HepG2 (cell line): ENCODE measurements at regions not wholly inside any gene's neighbourhood (a gene's known extent, or its start where the extent isn't known, plus 50 kb on each side); places are given as distances from the start of the nearest gene placed in this dataset.

Experiments used
- ATAC-seq: fragments of 200-7000 bp; cut with Tn5 transposase; 3 replicates; pipeline ENCODE4 v1.9.1; 2020; ENCODE audit warnings: mild to moderate bottlenecking, moderate library complexity
- BruUV-seq: library from RNA; stranded (reverse); fragments of 400-500 nt; replicated peaks from 2 replicates; lab custom pipeline; 2021; lab: Mats Ljungman, UMichigan
- CTCF ChIA-PET: fragments of 300-600 bp; formaldehyde crosslinking; extraction: SDS; loops from one replicate; lab custom pipeline; 2021; ENCODE audit warnings: low total read pairs, inconsistent platforms, low intra/inter-chr PET ratio; lab: Yijun Ruan, JAX
- POLR2A ChIA-PET: fragments of 350-600 bp; sonication (Branson Sonifier 250); formaldehyde crosslinking; loops from one replicate; lab custom pipeline; 2020; ENCODE audit warnings: antibody characterized with exemption, inconsistent platforms; lab: Yijun Ruan, JAX
- DNase-seq: peaks from one replicate; pipeline ENCODE4 v3.0.0-alpha.2; 2015; ENCODE audit warnings: low spot score
- FAIRE-seq: peaks from 3 replicates; lab custom pipeline; 2011; peaks lifted over from hg19 to GRCh38; lab: Jason Lieb, UNC
- H2AFZ ChIP-seq: one replicate; pipeline ENCODE4 v1.6.1; 2011; ENCODE audit warnings: low read length, inconsistent platforms
- H3K27ac ChIP-seq: fragments of 300-600 bp; 3 replicates; pipeline ENCODE4 v1.8.0; 2011; ENCODE audit warnings: mixed run types, mild to moderate bottlenecking, mixed read lengths, low read length, inconsistent platforms; ENCODE audit not compliant: insufficient read depth; ENCODE audit errors: extremely low read length
- H3K27me3 ChIP-seq, 2 experiments: fragments of 200-600 bp in 1 of 2; 2 replicates in 1 of 2; 3 replicates in 1 of 2; pipeline versions ENCODE4 v1.6.0 to v1.8.0; 2011; ENCODE audit warnings: low read length in 2 of 2, mild to moderate bottlenecking in 2 of 2, moderate library complexity in 2 of 2, inconsistent platforms in 1 of 2; ENCODE audit not compliant: insufficient read depth in 2 of 2, control insufficient read depth in 1 of 2
- H3K36me3 ChIP-seq, 2 experiments: fragments of 200-600 bp in 1 of 2; replicated peaks in 1 of 2; 2 replicates in 1 of 2; 3 replicates in 1 of 2; pipeline versions ENCODE4 v1.5.1 to v1.8.0; 2011; ENCODE audit warnings: low read length in 2 of 2, inconsistent platforms in 1 of 2; ENCODE audit not compliant: insufficient read depth in 2 of 2, control insufficient read depth in 1 of 2
- H3K4me1 ChIP-seq: 2 replicates; pipeline ENCODE4 v1.5.1; 2012; ENCODE audit warnings: low read length, inconsistent platforms; ENCODE audit not compliant: insufficient read depth
- H3K4me2 ChIP-seq: 2 replicates; pipeline ENCODE4 v1.6.0; 2011; ENCODE audit warnings: low read depth, low read length, inconsistent platforms
- H3K4me3 ChIP-seq, 3 experiments: fragments of 200-600 bp in 1 of 3; sonication (generic), shearing (Covaris generic) in 1 of 3; replicated peaks in 1 of 3; 2 replicates each; pipeline ENCODE4 v1.5.1; 2011 to 2016; ENCODE audit warnings: low read length in 3 of 3, inconsistent platforms in 2 of 3, low read depth in 2 of 3, mild to moderate bottlenecking in 2 of 3, control low read depth in 1 of 3, mixed read lengths in 1 of 3; ENCODE audit not compliant: insufficient read depth in 1 of 3
- H3K79me2 ChIP-seq: one replicate; pipeline ENCODE4 v1.6.1; 2011; ENCODE audit warnings: low read length, inconsistent platforms; ENCODE audit not compliant: insufficient read depth
- H3K9ac ChIP-seq: 2 replicates; pipeline ENCODE4 v1.6.0; 2011; ENCODE audit warnings: mild to moderate bottlenecking, low read depth, low read length, inconsistent platforms; ENCODE audit not compliant: insufficient read depth
- H3K9me3 ChIP-seq: 2 replicates; pipeline ENCODE4 v1.5.1; 2012; ENCODE audit warnings: mild to moderate bottlenecking, low read length
- H4K20me1 ChIP-seq: 2 replicates; pipeline ENCODE4 v1.6.0; 2011; ENCODE audit warnings: inconsistent platforms, mild to moderate bottlenecking, low read length, moderate library complexity; ENCODE audit not compliant: insufficient read depth
- BRD4 ChIP-seq: sonication (generic); formaldehyde crosslinking; IDR thresholded peaks from 2 replicates; pipeline ENCODE4 v1.4.0; 2020; ENCODE audit warnings: missing genetic modification reagents
- ESRRA ChIP-seq: sonication (generic); formaldehyde crosslinking; IDR thresholded peaks from 2 replicates; pipeline ENCODE4 v1.5.1; 2020; ENCODE audit warnings: mild to moderate bottlenecking, low read depth, missing genetic modification reagents
- FOSL2 ChIP-seq: sonication (generic); formaldehyde crosslinking; IDR thresholded peaks from 2 replicates; pipeline ENCODE4 v1.4.0; 2020; ENCODE audit warnings: missing genetic modification reagents
- FOXK2 ChIP-seq: fragments of 450-650 bp; IDR thresholded peaks from 2 replicates; pipeline ENCODE4 v1.6.1; 2016
- FOXM1 ChIP-seq: sonication (generic); formaldehyde crosslinking; IDR thresholded peaks from 2 replicates; pipeline ENCODE4 v1.5.0; 2020; ENCODE audit warnings: missing genetic modification reagents
- GTF3A ChIP-seq: sonication (generic); formaldehyde crosslinking; conservative IDR thresholded peaks from 2 replicates; pipeline ENCODE4 v1.4.0; 2020; ENCODE audit warnings: mild to moderate bottlenecking, missing genetic modification reagents
- HOXD1 ChIP-seq: sonication (generic); formaldehyde crosslinking; IDR thresholded peaks from 2 replicates; pipeline ENCODE4 v1.5.0; 2020; ENCODE audit warnings: missing genetic modification reagents
- NFYB ChIP-seq: sonication (generic); formaldehyde crosslinking; IDR thresholded peaks from 2 replicates; pipeline ENCODE4 v1.4.0; 2020; ENCODE audit warnings: missing genetic modification reagents
- RAD51 ChIP-seq: fragments of 450-650 bp; IDR thresholded peaks from 2 replicates; pipeline ENCODE4 v1.6.1; 2016; ENCODE audit warnings: borderline replicate concordance
- SRSF9 ChIP-seq: fragments of 200-400 bp; formaldehyde crosslinking; IDR thresholded peaks from 2 replicates; pipeline ENCODE4 v1.6.1; 2018; ENCODE audit warnings: borderline replicate concordance, mild to moderate bottlenecking, low read depth, low read length; ENCODE audit not compliant: insufficient read depth, poor library complexity, severe bottlenecking
- ZNF629 ChIP-seq: sonication (generic); formaldehyde crosslinking; conservative IDR thresholded peaks from 2 replicates; pipeline ENCODE4 v1.5.0; 2020; ENCODE audit warnings: missing genetic modification reagents
- WGBS: methylation state at CpG from one replicate; pipeline ENCODE4 v1.1.6; 2017; ENCODE audit warnings: low lambda C conversion rate; 5-methylcytosine and 5-hydroxymethylcytosine counted together
- in situ Hi-C: cut with HindIII; loops from 2 replicates; pipeline ENCODE4 v1.10.0; 2017; ENCODE audit warnings: low pct_unique_long_range_greater_than_20kb; ENCODE audit not compliant: extremely low pct_ligation_motif_present
- intact Hi-C: fragments of 100-400 bp; cut with micrococcal nuclease; formaldehyde crosslinking; loops from one replicate; pipeline ENCODE4 v1.10.0; 2022; ENCODE audit not compliant: unreplicated experiment
- TF ChIP-seq, protein P1 (sequence below): sonication (generic); formaldehyde crosslinking; IDR thresholded peaks from 2 replicates; pipeline ENCODE4 v1.9.0; 2022; ENCODE audit warnings: low read depth, missing genetic modification reagents
- TF ChIP-seq, protein P2 (sequence below): sonication (generic); formaldehyde crosslinking; IDR thresholded peaks from 2 replicates; pipeline ENCODE4 v1.5.0; 2020; ENCODE audit warnings: missing genetic modification reagents
- TF ChIP-seq, protein P3 (sequence below): sonication (generic); formaldehyde crosslinking; IDR thresholded peaks from 2 replicates; pipeline ENCODE4 v1.8.0; 2022; ENCODE audit warnings: low read depth, missing genetic modification reagents

DNA sequence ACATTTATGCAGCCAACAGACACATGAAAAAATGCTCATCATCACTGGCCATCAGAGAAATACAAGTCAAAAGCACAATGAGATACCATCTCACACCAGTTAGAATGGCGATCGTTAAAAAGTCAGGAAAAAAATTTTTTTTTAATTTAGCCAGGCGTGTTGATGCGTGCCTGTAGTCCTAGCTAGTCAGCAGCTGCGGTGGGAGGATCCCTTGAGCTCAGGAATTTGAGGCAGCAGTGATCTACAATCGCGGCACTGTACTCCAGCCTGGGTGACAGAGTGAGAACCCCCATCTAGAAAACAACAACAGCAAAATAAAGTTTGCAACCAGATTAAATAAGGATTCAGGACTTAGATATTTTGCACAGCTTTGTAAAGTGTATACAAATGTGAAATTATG lies 65.7 kb upstream of the ALG13 start:
- no peak overlapping the region for H3K27ac ChIP-seq
- H3K4me2 ChIP-seq, result no peak overlapping the region
- no peaks in the 10 kb centered on the region for H3K9me3 ChIP-seq
- no peak for ATAC-seq
- H3K36me3 ChIP-seq, result no peaks in the 10 kb centered on the region
- intact Hi-C loops (no loop called here), in situ Hi-C loops (no loop called here)
- no peaks in the 10 kb centered on the region for H3K27me3 ChIP-seq
- H3K4me3 ChIP-seq, result no peak overlapping the region
- no TSS peak for BruUV-seq
- no peak for DNase-seq
- H4K20me1 ChIP-seq, result no peaks in the 10 kb centered on the region
- no peak for TF ChIP-seq FOSL2 (CRISPR knock-in tag)
- no peak for TF ChIP-seq SRSF9
- TF ChIP-seq ZNF629 (CRISPR knock-in tag), result no peak
- TF ChIP-seq ESRRA (CRISPR knock-in tag), result no peak
- TF ChIP-seq, protein P1, sequence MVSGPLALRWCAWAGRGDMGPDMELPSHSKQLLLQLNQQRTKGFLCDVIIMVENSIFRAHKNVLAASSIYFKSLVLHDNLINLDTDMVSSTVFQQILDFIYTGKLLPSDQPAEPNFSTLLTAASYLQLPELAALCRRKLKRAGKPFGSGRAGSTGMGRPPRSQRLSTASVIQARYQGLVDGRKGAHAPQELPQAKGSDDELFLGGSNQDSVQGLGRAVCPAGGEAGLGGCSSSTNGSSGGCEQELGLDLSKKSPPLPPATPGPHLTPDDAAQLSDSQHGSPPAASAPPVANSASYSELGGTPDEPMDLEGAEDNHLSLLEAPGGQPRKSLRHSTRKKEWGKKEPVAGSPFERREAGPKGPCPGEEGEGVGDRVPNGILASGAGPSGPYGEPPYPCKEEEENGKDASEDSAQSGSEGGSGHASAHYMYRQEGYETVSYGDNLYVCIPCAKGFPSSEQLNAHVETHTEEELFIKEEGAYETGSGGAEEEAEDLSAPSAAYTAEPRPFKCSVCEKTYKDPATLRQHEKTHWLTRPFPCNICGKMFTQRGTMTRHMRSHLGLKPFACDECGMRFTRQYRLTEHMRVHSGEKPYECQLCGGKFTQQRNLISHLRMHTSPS (CRISPR knock-in tag), result no peak
- TF ChIP-seq, protein P2, sequence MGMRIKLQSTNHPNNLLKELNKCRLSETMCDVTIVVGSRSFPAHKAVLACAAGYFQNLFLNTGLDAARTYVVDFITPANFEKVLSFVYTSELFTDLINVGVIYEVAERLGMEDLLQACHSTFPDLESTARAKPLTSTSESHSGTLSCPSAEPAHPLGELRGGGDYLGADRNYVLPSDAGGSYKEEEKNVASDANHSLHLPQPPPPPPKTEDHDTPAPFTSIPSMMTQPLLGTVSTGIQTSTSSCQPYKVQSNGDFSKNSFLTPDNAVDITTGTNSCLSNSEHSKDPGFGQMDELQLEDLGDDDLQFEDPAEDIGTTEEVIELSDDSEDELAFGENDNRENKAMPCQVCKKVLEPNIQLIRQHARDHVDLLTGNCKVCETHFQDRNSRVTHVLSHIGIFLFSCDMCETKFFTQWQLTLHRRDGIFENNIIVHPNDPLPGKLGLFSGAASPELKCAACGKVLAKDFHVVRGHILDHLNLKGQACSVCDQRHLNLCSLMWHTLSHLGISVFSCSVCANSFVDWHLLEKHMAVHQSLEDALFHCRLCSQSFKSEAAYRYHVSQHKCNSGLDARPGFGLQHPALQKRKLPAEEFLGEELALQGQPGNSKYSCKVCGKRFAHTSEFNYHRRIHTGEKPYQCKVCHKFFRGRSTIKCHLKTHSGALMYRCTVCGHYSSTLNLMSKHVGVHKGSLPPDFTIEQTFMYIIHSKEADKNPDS, result no peak
- no peak for TF ChIP-seq BRD4
- no peak for TF ChIP-seq NFYB
- TF ChIP-seq HOXD1 (CRISPR knock-in tag), result no peak
- no peak for TF ChIP-seq GTF3A
- TF ChIP-seq, protein P3, sequence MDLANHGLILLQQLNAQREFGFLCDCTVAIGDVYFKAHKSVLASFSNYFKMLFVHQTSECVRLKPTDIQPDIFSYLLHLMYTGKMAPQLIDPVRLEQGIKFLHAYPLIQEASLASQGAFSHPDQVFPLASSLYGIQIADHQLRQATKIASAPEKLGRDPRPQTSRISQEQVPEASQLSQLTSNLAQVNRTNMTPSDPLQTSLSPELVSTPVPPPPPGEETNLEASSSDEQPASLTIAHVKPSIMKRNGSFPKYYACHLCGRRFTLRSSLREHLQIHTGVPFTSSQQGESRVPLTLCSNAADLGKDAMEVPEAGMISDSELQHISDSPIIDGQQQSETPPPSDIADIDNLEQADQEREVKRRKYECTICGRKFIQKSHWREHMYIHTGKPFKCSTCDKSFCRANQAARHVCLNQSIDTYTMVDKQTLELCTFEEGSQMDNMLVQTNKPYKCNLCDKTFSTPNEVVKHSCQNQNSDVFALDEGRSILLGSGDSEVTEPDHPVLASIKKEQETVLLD (CRISPR knock-in tag), result no peak
- no peak for TF ChIP-seq FOXK2
- TF ChIP-seq FOXM1, result no peak
- TF ChIP-seq RAD51, result no peak
- no peaks in the 10 kb centered on the region for H3K4me1 ChIP-seq
- no peak overlapping the region for H3K9ac ChIP-seq
- no peak for FAIRE-seq
- CTCF ChIA-PET, result no interaction called here
- no peaks in the 10 kb centered on the region for H3K79me2 ChIP-seq
- no peak overlapping the region for H2AFZ ChIP-seq
- WGBS, result 46% methylated on average over 3 of the region's 7 CpGs
- POLR2A ChIA-PET, result no interaction called here
